Caki2 (cell line): ENCODE measurements at regions not wholly inside any gene's neighbourhood (a gene's known extent, or its start where the extent isn't known, plus 50 kb on each side); places are given as distances from the start of the nearest gene placed in this dataset.

Experiments used
- DNase-seq: peaks from one replicate; pipeline ENCODE4 v3.0.0-alpha.2; 2015; ENCODE audit warnings: low read depth
- in situ Hi-C: cut with HindIII; loops from 2 replicates; pipeline ENCODE4 v1.10.0; 2016; ENCODE audit warnings: low sequenced_read_pairs, low pct_unique_long_range_greater_than_20kb, mixed read lengths

DNA sequence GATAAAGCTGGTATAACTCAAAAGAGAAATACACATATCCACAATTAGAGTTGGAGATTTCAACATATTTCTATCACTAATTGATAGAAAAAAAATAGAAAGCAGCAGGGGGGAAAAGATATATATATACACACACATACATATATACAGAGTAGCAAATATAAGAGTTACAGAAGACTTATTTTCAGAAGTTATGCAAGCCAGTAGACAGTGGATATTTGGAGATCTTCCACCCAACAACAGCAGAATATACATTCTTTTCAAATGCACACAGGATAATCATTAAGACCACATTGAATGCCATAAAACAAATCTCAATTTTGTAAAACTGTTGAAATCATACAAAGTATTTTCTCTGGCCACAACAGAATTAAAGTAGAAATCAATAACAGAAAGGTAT is 192.8 kb downstream of the LACC1 start:
- in situ Hi-C loops = no loop called here
- DNase-seq = no peak

DNA sequence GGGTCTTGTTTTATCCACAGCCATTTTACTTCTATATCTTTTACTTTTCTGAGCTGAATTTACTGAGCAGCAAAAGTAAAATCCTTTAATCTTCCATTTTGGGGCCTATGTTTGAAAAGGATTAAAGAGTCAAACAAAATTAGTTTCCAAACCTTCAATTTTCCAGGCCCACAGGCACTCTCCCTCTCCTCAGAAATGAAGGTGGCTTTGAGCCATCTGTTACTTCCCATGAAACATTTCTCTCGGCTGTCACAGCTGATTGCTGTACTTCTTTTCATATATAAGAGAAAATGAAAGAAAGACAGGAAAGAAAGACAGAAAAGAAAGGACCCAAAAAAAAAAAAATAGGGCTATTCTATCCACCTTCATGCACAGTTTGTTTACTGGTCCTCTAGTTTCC is 194.9 kb downstream of the LACC1 start:
- in situ Hi-C loops = no loop called here
- DNase-seq = no peak

DNA sequence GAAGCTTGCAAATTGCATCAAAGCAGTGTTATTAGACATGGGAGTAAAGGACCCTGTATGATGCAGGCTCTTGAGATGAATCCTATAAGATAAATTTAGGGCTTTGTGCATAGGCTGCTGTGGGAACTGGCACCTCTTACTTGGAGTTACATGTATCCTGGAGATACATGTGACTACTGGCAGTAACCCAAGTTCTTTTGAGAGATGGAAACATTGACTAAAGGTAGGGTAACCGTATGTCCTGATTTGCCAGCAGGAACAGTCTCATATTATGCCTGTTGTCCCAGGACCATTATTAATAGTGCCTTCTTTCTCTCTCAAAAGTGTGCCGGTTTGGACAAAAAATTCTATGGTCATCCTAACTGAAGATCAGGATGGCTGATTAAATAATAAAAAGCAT is 195.4 kb downstream of the LACC1 start:
- DNase-seq = no peak
- in situ Hi-C loops = no loop called here

DNA sequence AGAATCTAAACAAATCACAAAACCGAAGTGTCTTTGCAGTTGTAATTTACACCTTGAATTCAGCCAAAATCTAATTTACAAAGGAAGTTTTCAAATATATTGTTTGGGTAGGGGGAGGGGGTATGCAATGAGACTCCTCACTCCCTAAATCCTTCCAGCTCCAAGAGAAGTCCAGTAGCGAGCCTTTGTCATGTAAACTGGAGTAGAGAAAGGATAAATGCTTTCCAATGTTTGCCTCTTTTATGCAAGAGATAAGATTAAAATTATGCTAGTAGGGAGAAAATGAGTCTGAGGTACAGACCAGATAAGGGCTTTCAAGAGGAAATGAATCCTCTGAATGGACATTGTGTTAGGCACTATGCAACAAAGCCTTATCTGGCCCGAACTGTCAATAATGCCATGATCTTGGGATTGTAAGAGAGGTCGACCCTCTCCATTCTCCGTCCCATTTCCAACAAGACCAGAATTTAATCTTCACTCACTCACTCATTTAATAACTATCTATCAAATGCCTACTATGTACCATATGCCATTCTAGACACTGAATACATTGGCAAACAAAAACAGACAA is 199.2 kb downstream of the LACC1 start:
- no peak for DNase-seq
- in situ Hi-C loops = no loop called here

DNA sequence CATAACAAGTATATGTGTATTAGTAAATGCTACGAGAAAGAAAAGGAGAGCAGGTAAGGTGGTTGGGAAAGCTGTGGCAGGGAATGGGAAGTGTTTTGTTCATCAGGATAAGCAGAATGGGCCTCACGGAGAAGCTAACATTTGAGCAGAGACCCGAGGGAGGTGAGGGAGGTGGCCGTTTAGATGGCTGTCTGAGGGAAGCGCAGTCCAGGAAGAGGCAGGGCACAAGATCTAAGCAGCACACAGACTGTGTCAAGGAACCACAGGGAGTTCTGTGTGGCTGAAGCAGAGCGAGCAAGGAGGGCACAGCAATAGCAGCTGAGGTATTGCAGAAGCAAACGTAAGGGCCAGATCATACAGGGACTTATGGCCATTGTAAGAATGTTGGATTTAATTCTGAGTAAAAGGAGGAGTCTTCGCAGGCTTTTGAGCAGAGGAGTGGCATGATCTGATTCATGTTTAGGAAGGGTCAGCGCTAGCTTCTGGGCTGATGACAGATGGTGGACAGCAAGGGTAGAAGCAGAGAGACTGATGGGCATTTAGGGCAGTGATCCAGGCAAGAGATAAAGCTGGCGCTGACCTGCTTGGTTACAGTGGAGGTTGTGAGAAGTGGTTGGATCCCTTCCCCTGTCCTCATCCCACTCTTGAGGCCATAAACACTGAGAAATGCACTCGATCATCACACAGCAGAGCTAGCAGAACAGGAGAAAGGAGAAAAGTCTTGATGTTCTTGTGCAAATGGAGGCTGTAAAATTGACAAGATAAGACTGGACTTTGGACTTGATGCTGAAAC is 199.9 kb downstream of the LACC1 start:
- in situ Hi-C loops = no loop called here
- DNase-seq = no peak

DNA sequence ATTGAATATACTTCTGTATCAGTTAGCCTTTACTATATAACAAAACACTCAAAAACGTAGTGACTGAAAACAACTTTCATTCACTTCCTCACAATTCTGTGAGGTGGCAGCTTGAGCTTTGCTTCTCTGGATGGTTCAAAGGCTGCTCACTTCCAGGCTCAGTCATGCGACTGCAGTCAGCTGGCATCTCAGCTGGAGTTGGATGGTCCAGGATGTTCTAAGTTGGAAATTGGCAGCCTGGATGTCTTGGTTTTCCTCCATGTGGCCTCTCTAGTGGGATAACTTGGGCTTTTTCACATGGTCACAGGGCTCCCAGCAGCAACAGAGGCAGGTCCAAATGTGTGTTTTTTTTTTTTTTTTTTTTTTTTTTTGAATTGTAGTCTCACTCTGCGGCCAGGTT is 204.4 kb downstream of the LACC1 start:
- no peak for DNase-seq
- in situ Hi-C loops = no loop called here

DNA sequence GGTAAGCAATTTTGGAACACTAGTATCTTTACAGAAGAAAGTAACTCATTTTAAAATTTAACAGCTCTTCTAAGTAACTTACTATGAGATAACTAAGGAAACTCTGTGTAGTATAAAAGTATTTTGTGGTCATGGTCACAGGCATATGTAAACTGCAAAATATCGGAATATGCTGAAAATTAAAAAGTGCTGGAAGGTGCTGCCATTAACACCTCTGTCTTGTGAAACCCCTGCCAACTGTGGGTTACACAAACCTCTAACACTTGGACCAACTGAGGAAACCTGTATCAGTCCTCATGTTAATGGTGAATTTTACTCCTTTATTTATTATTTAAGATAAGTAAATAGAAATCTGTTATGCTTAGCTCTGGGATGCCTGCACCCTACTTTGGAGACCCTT is 206.7 kb downstream of the LACC1 start:
- no peak for DNase-seq
- in situ Hi-C loops = no loop called here

DNA sequence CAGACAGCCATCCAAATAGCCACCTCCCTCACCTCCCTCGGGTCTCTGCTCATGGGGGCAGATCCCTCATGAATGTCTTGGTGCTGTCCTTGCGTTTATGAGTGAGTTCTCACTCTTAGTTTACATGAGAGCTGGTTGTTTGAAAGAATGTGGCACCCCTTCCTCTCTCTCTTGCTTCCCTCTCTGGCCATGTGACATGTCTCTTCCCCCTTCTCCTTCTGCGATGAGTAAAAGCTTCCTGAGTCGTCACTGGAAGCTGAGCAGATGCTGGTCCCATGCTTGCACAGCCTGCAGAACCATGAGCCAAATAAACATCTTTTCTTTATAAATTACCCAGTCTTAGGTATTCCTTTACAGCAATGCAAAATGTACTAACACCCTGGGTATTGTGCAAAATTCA is 208.7 kb downstream of the LACC1 start:
- no peak for DNase-seq
- in situ Hi-C loops = no loop called here

DNA sequence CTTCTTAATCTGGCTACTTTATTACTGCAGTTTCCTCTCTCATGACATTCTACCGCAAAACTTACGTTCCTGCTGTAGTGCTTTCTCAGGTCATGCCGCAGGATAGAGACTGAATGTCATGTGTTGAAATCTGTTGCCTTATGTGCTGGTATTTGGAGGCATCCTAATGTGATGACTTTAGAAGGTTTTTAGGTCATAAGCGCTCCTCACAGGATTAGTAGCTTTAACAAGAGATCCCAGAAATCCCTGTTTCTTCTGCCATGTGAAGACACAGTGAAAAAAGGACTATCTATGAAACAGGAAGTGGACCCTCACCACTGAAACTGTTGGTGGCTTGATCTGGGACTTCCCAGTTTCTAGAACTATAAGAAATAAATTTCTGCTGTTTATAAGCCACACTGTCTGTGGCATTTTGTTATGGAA is 209.3 kb downstream of the LACC1 start:
- DNase-seq = no peak
- in situ Hi-C loops = no loop called here

DNA sequence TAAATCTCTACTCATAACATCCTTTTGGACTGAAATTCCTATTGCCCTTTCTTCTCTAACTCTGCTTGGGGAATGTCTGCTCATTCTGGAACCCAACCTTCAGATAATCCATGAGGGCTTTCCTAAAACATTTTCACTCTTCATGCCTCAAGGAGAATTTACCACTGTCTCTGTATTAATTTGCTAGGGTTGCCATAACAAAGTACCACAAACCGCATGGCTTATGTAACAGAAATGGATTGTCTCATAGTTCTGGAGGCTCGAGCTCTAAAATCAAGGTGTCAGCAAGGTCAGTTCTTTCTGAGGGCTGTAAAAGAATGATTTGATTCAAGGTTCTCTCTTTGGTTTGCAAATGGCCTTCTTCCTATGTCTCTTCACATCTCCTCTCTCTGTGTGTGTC is 209.7 kb downstream of the LACC1 start:
- no peak for DNase-seq
- in situ Hi-C loops = no loop called here

DNA sequence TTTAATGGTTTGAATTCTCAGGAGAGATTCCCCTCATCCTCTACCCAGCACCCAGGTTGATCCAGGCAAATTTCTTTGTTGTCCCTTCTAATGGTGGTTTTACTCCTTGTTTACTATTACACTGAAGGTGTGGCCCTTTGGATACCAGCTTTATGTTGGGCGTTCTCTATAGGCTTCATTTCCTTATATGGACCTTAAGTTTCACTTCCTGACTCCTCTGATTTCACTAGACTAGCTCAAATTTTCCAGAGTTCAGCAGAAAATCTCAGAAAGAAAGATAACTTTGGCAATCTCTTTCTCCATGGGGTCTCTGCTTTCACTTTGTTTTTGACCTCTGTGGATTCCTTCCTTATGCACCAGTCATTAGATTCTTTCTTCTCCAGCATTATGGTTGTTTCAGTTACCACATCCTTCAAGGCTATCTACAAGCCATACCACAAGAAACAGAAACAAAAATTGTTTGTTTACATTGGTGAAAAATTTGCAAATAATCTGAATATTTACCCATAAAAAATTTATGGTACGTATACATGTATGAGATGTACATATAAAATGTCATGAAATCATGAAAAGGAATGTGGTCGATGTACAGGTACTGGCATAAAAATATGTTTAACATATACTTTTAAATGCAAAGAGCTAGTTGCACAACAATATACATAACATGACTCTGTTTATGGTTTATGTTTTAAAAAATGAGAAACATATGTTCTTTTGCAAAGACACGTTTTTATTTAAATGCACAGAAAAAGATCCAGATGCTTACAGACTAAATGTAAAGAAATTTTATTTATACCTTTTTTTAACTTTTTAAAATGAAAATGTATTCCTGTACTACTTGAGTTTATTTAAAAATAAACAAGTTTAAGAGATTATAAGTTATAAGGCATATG is 212.6 kb downstream of the LACC1 start:
- no peak for DNase-seq
- in situ Hi-C loops = no loop called here

DNA sequence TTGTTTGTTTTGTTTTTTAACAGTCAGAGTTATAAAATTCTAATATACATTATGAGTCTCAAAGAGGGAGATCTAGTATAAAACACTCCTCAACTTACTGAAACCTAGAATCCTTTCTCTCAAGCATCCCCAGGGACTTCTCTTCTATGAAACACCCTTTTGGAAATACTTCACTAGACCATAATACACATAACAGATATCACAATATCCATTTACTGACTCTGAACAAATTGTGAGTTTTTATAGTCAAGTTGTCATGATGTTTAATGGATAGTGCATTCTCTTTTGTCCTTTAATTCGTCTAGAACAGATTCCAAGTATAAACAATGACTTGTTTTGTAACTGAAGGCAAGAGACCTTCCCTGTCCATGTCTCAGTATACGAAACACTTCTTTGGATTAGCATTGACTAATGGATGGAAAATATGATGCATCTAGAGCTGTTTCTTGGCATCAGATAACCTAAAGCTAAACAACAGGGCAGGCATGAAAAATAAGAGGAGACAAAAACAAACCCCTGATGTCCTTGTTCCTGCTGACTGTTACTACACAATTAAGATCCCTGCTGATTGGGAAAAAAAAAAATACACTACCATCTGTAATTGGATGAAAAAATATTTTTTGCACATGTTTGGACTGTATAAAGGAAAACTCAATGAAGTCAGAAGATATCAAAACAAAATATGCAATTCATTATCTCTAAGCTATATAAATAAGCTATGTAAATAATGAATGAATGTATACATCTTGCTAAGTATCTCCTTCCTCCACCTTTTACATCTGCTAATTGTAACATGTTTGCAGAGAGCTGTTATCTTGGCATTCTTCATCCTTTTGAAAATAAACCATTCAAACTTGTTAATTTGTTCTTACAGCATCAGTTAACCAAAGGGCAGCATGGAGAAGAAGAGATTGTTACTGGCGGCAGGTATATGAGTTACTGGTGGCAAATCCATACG is 214.2 kb downstream of the LACC1 start:
- DNase-seq = no peak
- in situ Hi-C loops = no loop called here

DNA sequence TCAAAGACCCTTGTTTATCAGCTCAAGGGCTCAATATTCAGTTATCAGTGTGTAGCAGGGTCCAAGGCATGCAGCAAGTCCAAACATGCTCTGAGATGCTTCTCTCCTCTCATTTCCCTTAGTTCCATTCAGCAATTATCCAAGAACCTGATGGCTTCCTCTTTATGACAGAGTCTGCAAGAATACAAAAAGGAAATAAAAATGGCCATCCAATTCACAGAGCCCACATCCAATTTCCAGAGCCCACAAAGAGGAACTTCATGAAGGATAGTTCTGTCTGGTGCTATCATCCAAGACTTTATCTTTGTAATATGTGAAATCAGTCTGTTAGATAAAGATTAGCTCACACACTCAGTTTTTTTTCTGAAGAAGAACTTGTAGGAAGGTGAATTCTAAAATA is 217.2 kb downstream of the LACC1 start:
- in situ Hi-C loops = no loop called here
- no peak for DNase-seq

DNA sequence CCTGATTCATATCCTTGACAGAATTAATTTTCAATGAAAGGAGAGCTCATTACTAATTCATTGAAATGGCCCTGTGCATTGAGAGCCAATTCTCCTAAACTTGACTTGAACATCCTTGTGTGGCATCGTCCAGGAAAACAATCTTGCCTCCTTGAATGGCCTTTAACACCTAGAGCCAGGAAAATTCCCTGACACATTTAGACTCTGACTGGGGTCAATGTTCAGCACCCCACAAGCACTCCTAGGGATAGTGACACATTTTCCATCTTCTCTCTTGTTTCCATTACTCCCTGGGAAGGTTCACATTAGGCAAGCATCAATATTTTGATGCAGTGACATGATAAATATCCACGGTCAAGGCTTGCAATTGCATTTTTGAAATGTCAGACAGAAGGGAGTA is 218.9 kb downstream of the LACC1 start:
- in situ Hi-C loops = no loop called here
- no peak for DNase-seq

DNA sequence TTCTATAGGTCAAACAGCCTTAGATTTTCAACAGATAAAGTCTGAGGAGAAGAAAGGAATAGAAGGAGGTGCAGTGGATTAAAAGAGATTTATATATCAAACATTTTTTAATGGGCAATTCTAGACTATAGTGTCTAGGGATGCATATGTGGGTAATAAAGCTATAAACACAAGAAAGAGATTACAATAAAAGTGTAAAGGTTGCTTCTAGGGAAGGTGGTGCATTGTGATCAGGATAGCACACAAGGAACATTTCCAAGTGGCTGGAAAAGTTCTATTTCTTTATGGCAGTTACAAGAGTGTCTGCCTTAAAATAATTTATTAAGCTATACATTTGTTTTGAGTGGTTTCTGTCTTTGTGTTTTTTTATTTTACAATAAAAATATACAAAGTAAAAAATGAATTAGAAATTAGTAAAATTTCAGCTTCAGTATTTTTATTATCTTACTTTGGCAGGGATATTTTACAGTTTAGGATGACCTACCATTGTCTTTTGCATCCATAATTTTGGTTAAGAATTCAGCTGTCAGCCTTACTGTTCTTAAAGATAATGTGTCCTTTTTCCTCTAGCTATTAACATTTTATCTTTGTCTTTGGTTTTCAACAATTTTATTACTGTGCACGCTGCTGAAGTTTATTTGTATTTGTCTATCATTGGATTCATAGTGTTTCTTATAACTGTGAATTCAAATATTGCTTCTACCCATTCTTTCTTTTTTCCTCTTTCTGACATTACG is 221.8 kb downstream of the LACC1 start:
- no peak for DNase-seq
- in situ Hi-C loops = no loop called here

DNA sequence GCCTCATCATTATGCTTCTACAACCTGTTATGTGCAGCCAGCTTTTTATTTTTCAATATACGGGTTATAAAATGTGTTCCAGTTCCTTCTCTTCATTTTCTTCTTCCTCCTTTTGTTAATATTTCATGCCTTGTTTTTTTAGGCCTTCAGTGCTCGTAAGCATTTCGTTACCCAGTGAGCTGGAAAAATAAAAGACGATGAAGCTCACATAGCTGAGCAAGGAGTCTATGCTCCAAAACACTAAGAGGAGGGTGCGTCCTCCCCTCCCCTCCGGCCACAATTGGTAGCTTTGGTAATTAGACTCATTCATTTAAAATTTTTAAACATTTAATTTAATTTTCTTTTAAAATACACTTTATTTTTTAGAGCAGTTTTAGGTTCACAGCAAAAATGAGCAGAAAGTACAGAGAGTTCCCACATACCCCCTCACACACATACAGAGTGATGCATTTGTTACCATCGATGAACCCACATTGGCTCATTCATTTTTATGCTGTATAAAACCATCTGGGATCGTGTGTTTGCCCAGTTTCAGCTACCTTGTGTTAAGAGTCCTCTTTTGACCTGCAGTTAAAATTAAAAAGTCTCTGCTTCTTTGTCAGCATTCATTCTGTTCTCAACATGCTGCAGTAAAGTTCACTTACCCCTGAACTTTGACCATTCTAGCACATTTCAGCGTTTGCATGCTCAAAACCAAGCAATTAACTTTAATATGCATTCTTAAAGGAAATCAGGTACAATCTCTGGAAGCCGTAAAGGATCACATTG is 223.9 kb downstream of the LACC1 start:
- in situ Hi-C loops = no loop called here
- no peak for DNase-seq

DNA sequence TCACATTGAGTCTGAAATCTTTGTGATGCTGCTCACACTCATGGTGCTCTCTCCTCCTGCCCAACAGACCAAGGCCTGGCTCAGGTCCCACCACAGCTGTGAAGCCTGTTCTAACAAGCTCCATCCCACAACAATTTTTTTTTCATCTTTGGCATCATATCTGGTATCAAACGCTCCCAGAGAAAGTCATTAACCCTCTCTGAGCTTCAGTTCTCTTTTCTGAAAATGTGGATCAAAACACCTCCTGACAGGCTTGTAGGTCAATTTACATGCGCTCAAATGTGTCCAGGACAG is 224.4 kb downstream of the LACC1 start:
- DNase-seq = no peak
- in situ Hi-C loops = no loop called here
